ENCODE measurements at regions not wholly inside any gene's neighbourhood (a gene's known extent, or its start where the extent isn't known, plus 50 kb on each side); places are given as distances from the start of the nearest gene placed in this dataset.

DNA sequence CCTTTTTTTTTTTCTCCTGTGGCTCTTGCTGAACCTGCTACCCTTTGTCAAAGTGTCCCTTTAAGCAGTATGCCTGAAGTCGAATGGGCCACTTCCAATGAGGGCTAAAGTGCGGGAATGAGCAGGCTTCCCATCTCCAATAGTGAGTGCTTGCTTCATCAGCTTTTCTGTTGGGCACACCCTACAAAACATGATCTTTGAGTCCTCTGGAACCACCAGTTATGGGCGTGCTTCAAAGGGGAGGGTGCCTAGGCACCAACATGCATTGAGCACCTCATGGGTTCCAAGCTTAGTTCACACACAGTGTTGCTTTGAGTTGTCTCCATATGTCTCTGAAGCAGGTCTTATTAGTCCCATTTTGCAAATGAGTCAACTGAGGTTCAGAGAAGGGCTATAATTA, 132.8 kb upstream of the CPEB4 start:
- Histone ChIP-seq H4K20me1 (ENCODE audit: insufficient read depth, low read length) (no peaks in the 10 kb centered on the region), H3K4me3 (ENCODE audit: low read length) (no peak overlapping the region), H3K4me2 (ENCODE audit: low read length) (no peak overlapping the region), H3K27me3 (ENCODE audit: low read depth, low read length) (peaks cover 3% of the 10 kb centered on the region; the same call in 1 of the 2 replicates), H3K9me3 (ENCODE audit: insufficient read depth, low read length) (no peaks in the 10 kb centered on the region), H3K27ac (ENCODE audit: low read length) (no peak overlapping the region), H3K36me3 (replicated peaks; ENCODE audit: low read depth, low read length) (no peaks in the 10 kb centered on the region), H3K9ac (ENCODE audit: low read length) (no peak overlapping the region), H2AFZ (ENCODE audit: low read depth, low read length) (no peak overlapping the region), H3K79me2 (ENCODE audit: low read length) (no peaks in the 10 kb centered on the region), H3K4me1 (ENCODE audit: low read length) (peaks cover 12% of the 10 kb centered on the region)
- TF ChIP-seq, protein P1, sequence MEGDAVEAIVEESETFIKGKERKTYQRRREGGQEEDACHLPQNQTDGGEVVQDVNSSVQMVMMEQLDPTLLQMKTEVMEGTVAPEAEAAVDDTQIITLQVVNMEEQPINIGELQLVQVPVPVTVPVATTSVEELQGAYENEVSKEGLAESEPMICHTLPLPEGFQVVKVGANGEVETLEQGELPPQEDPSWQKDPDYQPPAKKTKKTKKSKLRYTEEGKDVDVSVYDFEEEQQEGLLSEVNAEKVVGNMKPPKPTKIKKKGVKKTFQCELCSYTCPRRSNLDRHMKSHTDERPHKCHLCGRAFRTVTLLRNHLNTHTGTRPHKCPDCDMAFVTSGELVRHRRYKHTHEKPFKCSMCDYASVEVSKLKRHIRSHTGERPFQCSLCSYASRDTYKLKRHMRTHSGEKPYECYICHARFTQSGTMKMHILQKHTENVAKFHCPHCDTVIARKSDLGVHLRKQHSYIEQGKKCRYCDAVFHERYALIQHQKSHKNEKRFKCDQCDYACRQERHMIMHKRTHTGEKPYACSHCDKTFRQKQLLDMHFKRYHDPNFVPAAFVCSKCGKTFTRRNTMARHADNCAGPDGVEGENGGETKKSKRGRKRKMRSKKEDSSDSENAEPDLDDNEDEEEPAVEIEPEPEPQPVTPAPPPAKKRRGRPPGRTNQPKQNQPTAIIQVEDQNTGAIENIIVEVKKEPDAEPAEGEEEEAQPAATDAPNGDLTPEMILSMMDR (IDR thresholded peaks at IDR 0.05; ENCODE audit: low read depth, low read length) = no peak
- TF ChIP-seq EZH2phosphoT487 (IDR thresholded peaks at IDR 0.05; ENCODE audit: low read depth) = no peak

DNA sequence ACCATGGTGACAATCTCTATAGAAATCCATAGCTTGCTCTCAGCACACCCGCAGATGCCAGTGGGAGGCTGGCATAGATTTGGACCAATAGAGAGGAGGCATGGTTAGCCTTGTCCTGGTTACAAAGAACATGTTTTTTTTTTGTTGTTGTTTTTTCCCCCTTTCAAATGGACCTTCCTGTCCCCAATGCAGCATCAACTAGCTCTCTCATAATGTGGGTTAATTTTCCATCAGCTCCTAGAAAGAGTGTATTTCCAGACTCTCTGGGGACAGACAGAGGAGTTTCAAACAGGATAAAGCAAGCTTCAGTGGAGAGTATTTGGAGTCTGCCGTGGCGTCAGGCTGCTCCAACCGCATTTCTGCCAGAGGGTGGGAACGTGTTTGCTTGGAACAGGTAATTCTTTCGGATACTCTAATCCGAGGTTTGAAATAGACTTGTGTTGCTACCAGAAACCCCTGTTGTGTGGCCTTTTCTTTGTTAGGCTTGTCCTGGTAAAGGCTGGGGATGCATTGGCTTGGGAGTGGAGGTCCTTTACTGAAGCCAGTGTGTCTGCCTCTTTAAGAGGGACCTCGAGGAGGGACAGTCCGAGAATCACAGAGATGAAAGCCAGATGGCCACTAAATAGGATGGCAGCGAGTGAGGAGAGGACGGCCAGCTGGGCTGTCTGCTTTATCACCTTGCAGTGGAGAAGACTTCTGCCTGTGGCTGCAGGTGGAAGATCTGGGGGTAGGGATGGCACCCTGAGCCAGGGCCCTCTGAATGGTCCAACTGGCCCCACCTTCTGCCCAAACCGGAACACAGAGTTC, 130.5 kb upstream of the CPEB4 start:
- Histone ChIP-seq H3K36me3 (replicated peaks; ENCODE audit: low read depth, low read length) (no peaks in the 10 kb centered on the region), H4K20me1 (ENCODE audit: insufficient read depth, low read length) (no peaks in the 10 kb centered on the region), H3K9ac (ENCODE audit: low read length) (no peak overlapping the region), H3K79me2 (ENCODE audit: low read length) (no peaks in the 10 kb centered on the region), H3K9me3 (ENCODE audit: insufficient read depth, low read length) (no peaks in the 10 kb centered on the region), H3K4me1 (ENCODE audit: low read length) (no peaks in the 10 kb centered on the region), H2AFZ (ENCODE audit: low read depth, low read length) (no peak overlapping the region), H3K4me2 (ENCODE audit: low read length) (no peak overlapping the region), H3K27ac (ENCODE audit: low read length) (no peak overlapping the region), H3K27me3 (ENCODE audit: low read depth, low read length) (peaks cover 15% of the 10 kb centered on the region), H3K4me3 (ENCODE audit: low read length) (no peak overlapping the region)
- no peak for TF ChIP-seq EZH2phosphoT487 (IDR thresholded peaks at IDR 0.05; ENCODE audit: low read depth)
- TF ChIP-seq, protein P1 (IDR thresholded peaks at IDR 0.05; ENCODE audit: low read depth, low read length) = no peak

DNA sequence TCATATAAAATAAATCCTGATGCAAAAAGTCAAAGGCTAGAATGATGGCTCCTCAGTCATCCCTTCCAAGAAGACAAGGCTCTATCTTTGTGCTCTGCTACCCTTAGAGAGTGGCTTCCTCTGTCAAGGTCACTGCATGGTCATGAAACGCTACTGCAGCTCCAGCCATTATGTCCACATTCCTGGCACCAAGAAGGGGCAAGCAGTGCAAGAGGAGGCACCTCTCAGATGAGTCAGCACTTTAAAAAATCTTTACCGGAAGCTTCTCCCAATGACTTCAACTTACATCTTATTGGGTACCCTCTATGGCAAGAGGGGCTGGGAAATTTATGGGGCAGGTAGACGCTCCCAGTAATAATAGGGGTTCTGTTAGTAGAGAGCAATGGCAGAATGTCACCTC, 129.5 kb upstream of the CPEB4 start:
- H3K9me3 ChIP-seq (ENCODE audit: insufficient read depth, low read length) = no peaks in the 10 kb centered on the region
- H3K36me3 ChIP-seq (replicated peaks; ENCODE audit: low read depth, low read length) = no peaks in the 10 kb centered on the region
- H3K9ac ChIP-seq (ENCODE audit: low read length) = no peak overlapping the region
- H3K27me3 ChIP-seq (ENCODE audit: low read depth, low read length) = peaks cover 25% of the 10 kb centered on the region
- no peaks in the 10 kb centered on the region for H4K20me1 ChIP-seq (ENCODE audit: insufficient read depth, low read length)
- H3K27ac ChIP-seq (ENCODE audit: low read length) = no peak overlapping the region
- no peak overlapping the region for H2AFZ ChIP-seq (ENCODE audit: low read depth, low read length)
- no peak overlapping the region for H3K4me3 ChIP-seq (ENCODE audit: low read length)
- no peak overlapping the region for H3K4me2 ChIP-seq (ENCODE audit: low read length)
- no peaks in the 10 kb centered on the region for H3K4me1 ChIP-seq (ENCODE audit: low read length)
- H3K79me2 ChIP-seq (ENCODE audit: low read length) = no peaks in the 10 kb centered on the region
- TF ChIP-seq EZH2phosphoT487 (IDR thresholded peaks at IDR 0.05; ENCODE audit: low read depth) = no peak
- TF ChIP-seq, protein P1 (IDR thresholded peaks at IDR 0.05; ENCODE audit: low read depth, low read length) = no peak

DNA sequence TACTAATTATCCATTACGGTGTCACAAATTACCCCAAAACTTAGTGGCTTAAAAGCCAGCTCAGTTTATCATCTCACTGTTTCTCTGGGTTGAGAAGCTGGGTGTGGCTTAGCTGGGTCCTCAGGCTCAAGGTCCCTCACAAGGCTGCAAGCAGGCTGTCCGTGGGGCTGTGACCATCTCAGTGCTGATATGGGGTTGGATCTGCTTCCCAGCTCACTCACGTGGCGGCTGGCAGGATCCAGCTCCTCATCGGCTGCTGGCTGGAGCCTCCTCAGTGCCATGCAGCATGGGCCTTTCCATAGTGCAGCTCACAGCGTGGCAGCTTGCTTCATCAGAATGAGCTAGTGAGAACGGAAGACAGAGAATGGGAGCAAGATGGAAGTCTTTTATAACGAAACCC, 128.5 kb upstream of the CPEB4 start:
- Histone ChIP-seq H2AFZ (ENCODE audit: low read depth, low read length) (no peak overlapping the region), H3K9me3 (ENCODE audit: insufficient read depth, low read length) (no peaks in the 10 kb centered on the region), H4K20me1 (ENCODE audit: insufficient read depth, low read length) (no peaks in the 10 kb centered on the region), H3K79me2 (ENCODE audit: low read length) (no peaks in the 10 kb centered on the region), H3K27me3 (ENCODE audit: low read depth, low read length) (peaks cover 27% of the 10 kb centered on the region), H3K4me1 (ENCODE audit: low read length) (no peaks in the 10 kb centered on the region), H3K27ac (ENCODE audit: low read length) (no peak overlapping the region), H3K4me3 (ENCODE audit: low read length) (no peak overlapping the region), H3K4me2 (ENCODE audit: low read length) (no peak overlapping the region), H3K36me3 (replicated peaks; ENCODE audit: low read depth, low read length) (no peaks in the 10 kb centered on the region), H3K9ac (ENCODE audit: low read length) (no peak overlapping the region)
- TF ChIP-seq, protein P1 (IDR thresholded peaks at IDR 0.05; ENCODE audit: low read depth, low read length) = no peak
- no peak for TF ChIP-seq EZH2phosphoT487 (IDR thresholded peaks at IDR 0.05; ENCODE audit: low read depth)
